WTC11 (cell line): ENCODE measurements at regions not wholly inside any gene's neighbourhood (a gene's known extent, or its start where the extent isn't known, plus 50 kb on each side); places are given as distances from the start of the nearest gene placed in this dataset.

ENCODE experiments used
- ATAC-seq: fragments of 200-7000 bp; cut with Tn5 transposase; 2 replicates; pipeline ENCODE4 v1.10.0; 2021; ENCODE audit warnings: mild to moderate bottlenecking, moderate library complexity
- CTCF ChIA-PET: fragments of 300-600 bp; sonication (Branson Sonifier 250); formaldehyde crosslinking; loops from one replicate; lab custom pipeline; 2021; ENCODE audit warnings: antibody characterized with exemption; lab: Charles Lee
- POLR2A ChIA-PET: fragments of 350-600 bp; sonication (Branson Sonifier 250); formaldehyde crosslinking; loops from one replicate; lab custom pipeline; 2021; ENCODE audit warnings: antibody characterized with exemption; lab: Charles Lee
- DNase-seq: peaks from one replicate; pipeline ENCODE4 v3.0.0; 2021; ENCODE audit warnings: low spot score
- H3K27ac Mint-ChIP-seq: 2 replicates; pipeline ENCODE4 v1.8.0; 2021; ENCODE audit warnings: mixed read lengths
- H3K27me3 Mint-ChIP-seq: 2 replicates; pipeline ENCODE4 v1.8.0; 2021; ENCODE audit warnings: low read depth, mild to moderate bottlenecking, moderate library complexity, mixed read lengths
- H3K36me3 Mint-ChIP-seq: 2 replicates; pipeline ENCODE4 v1.8.0; 2021; ENCODE audit warnings: mixed read lengths
- H3K4me1 Mint-ChIP-seq: 2 replicates; pipeline ENCODE4 v1.8.0; 2022; ENCODE audit warnings: mixed read lengths
- H3K4me3 Mint-ChIP-seq: 2 replicates; pipeline ENCODE4 v1.8.0; 2021; ENCODE audit warnings: mild to moderate bottlenecking, moderate library complexity, mixed read lengths
- H3K9me3 Mint-ChIP-seq: 2 replicates; pipeline ENCODE4 v1.8.0; 2021; ENCODE audit warnings: mixed read lengths
- ATF1 ChIP-seq: sonication (generic); formaldehyde crosslinking; IDR thresholded peaks from 2 replicates; pipeline ENCODE4 v1.8.1; 2023; ENCODE audit warnings: mild to moderate bottlenecking, moderate library complexity, missing genetic modification reagents
- CREM ChIP-seq: sonication (generic); formaldehyde crosslinking; IDR thresholded peaks from 2 replicates; pipeline ENCODE4 v1.8.1; 2022; ENCODE audit warnings: mild to moderate bottlenecking, missing genetic modification reagents, moderate library complexity
- ELF4 ChIP-seq: sonication (generic); formaldehyde crosslinking; IDR thresholded peaks from 2 replicates; pipeline ENCODE4 v1.8.1; 2022; ENCODE audit warnings: low read depth, mild to moderate bottlenecking, moderate library complexity, missing genetic modification reagents
- ETV6 ChIP-seq: sonication (generic); formaldehyde crosslinking; IDR thresholded peaks from 2 replicates; pipeline ENCODE4 v1.8.1; 2022; ENCODE audit warnings: mild to moderate bottlenecking, missing genetic modification reagents
- FOXP1 ChIP-seq: sonication (generic); formaldehyde crosslinking; IDR thresholded peaks from 2 replicates; pipeline ENCODE4 v1.8.0; 2022; ENCODE audit warnings: missing genetic modification reagents, mild to moderate bottlenecking, moderate library complexity, borderline replicate concordance
- STAT6 ChIP-seq: sonication (generic); formaldehyde crosslinking; conservative IDR thresholded peaks from 2 replicates; pipeline ENCODE4 v1.8.1; 2023; ENCODE audit warnings: mild to moderate bottlenecking, low read depth, missing genetic modification reagents, moderate library complexity
- TEAD4 ChIP-seq: sonication (generic); formaldehyde crosslinking; IDR thresholded peaks from 2 replicates; pipeline ENCODE4 v1.8.0; 2022; ENCODE audit warnings: mild to moderate bottlenecking, missing genetic modification reagents
- TP53 ChIP-seq: sonication (generic); formaldehyde crosslinking; IDR thresholded peaks from 2 replicates; pipeline ENCODE4 v1.8.1; 2023; ENCODE audit warnings: mild to moderate bottlenecking, missing genetic modification reagents
- ZBTB21 ChIP-seq: sonication (generic); formaldehyde crosslinking; IDR thresholded peaks from 2 replicates; pipeline ENCODE4 v1.8.1; 2023; ENCODE audit warnings: mild to moderate bottlenecking, missing genetic modification reagents, borderline replicate concordance
- ZMAT4 ChIP-seq: fragments of 250-450 bp; sonication (Bioruptor Pico); IDR thresholded peaks from 2 replicates; pipeline ENCODE4 v1.9.0; 2021; ENCODE audit warnings: mild to moderate bottlenecking
- ZNF138 ChIP-seq: sonication (generic); formaldehyde crosslinking; conservative IDR thresholded peaks from 2 replicates; pipeline ENCODE4 v1.8.1; 2022; ENCODE audit warnings: mild to moderate bottlenecking, moderate library complexity, missing genetic modification reagents
- ZNF232 ChIP-seq: sonication (generic); formaldehyde crosslinking; IDR thresholded peaks from 2 replicates; pipeline ENCODE4 v1.8.0; 2022; ENCODE audit warnings: mild to moderate bottlenecking, missing genetic modification reagents
- ZNF396 ChIP-seq: fragments of 250-450 bp; sonication (Bioruptor Pico); IDR thresholded peaks from 2 replicates; pipeline ENCODE4 v1.8.0; 2021; ENCODE audit warnings: mild to moderate bottlenecking, moderate library complexity, borderline replicate concordance
- ZNF423 ChIP-seq: fragments of 250-450 bp; sonication (Bioruptor Pico); IDR thresholded peaks from 2 replicates; pipeline ENCODE4 v2.1.2; 2022; ENCODE audit warnings: mild to moderate bottlenecking, moderate library complexity
- TF ChIP-seq, protein P1 (sequence below): sonication (generic); formaldehyde crosslinking; IDR thresholded peaks from 2 replicates; pipeline ENCODE4 v1.8.1; 2023; ENCODE audit warnings: mild to moderate bottlenecking, missing genetic modification reagents, moderate library complexity
- TF ChIP-seq, protein P2 (sequence below): sonication (generic); formaldehyde crosslinking; IDR thresholded peaks from 2 replicates; pipeline ENCODE4 v1.8.0; 2022; ENCODE audit warnings: mild to moderate bottlenecking, missing genetic modification reagents
- TF ChIP-seq, protein P3 (sequence below): sonication (generic); formaldehyde crosslinking; IDR thresholded peaks from 2 replicates; pipeline ENCODE4 v1.8.1; 2022; ENCODE audit warnings: mild to moderate bottlenecking, moderate library complexity, missing genetic modification reagents
- TF ChIP-seq, protein P4 (sequence below): sonication (generic); formaldehyde crosslinking; IDR thresholded peaks from 2 replicates; pipeline ENCODE4 v1.8.0; 2023; ENCODE audit warnings: missing genetic modification reagents, mild to moderate bottlenecking, borderline replicate concordance
- TF ChIP-seq, protein P5 (sequence below): sonication (generic); formaldehyde crosslinking; IDR thresholded peaks from 2 replicates; pipeline ENCODE4 v1.8.1; 2022; ENCODE audit warnings: missing genetic modification reagents, borderline replicate concordance
- TF ChIP-seq, protein P6 (sequence below): fragments of 250-450 bp; sonication (Bioruptor Pico); conservative IDR thresholded peaks from 2 replicates; pipeline ENCODE4 v1.9.0; 2021; ENCODE audit warnings: mild to moderate bottlenecking

- peaks cover 12% of the 10 kb centered on the region for H3K27me3 Mint-ChIP-seq
Measured at GRCh38 chr11:97847730-97848129, 1173.0 kb upstream of the CNTN5 start.

More at GRCh38 chr11:97847730-97848129, 1173.0 kb upstream of the CNTN5 start:
- ChIA-PET POLR2A (no interaction called here), CTCF (no interaction called here)
- no peak for ATAC-seq
- TF ChIP-seq ZNF138 (CRISPR knock-in tag) (no peak), CREM (CRISPR knock-in tag) (no peak), ZNF396 (CRISPR knock-in tag) (no peak), ZNF423 (CRISPR knock-in tag) (no peak), ZMAT4 (no peak), ATF1 (CRISPR knock-in tag) (no peak), ZNF232 (CRISPR knock-in tag) (no peak), ZBTB21 (CRISPR knock-in tag) (no peak), TEAD4 (CRISPR knock-in tag) (no peak), TP53 (CRISPR knock-in tag) (no peak), FOXP1 (CRISPR knock-in tag) (no peak), ETV6 (no peak), ELF4 (CRISPR knock-in tag) (no peak), STAT6 (CRISPR knock-in tag) (no peak)
- TF ChIP-seq, protein P1, sequence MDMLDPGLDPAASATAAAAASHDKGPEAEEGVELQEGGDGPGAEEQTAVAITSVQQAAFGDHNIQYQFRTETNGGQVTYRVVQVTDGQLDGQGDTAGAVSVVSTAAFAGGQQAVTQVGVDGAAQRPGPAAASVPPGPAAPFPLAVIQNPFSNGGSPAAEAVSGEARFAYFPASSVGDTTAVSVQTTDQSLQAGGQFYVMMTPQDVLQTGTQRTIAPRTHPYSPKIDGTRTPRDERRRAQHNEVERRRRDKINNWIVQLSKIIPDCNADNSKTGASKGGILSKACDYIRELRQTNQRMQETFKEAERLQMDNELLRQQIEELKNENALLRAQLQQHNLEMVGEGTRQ (CRISPR knock-in tag), result no peak
- TF ChIP-seq, protein P2, sequence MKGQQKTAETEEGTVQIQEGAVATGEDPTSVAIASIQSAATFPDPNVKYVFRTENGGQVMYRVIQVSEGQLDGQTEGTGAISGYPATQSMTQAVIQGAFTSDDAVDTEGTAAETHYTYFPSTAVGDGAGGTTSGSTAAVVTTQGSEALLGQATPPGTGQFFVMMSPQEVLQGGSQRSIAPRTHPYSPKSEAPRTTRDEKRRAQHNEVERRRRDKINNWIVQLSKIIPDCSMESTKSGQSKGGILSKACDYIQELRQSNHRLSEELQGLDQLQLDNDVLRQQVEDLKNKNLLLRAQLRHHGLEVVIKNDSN, result no peak
- TF ChIP-seq, protein P3, sequence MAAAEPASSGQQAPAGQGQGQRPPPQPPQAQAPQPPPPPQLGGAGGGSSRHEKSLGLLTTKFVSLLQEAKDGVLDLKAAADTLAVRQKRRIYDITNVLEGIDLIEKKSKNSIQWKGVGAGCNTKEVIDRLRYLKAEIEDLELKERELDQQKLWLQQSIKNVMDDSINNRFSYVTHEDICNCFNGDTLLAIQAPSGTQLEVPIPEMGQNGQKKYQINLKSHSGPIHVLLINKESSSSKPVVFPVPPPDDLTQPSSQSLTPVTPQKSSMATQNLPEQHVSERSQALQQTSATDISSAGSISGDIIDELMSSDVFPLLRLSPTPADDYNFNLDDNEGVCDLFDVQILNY (CRISPR knock-in tag), result no peak
- TF ChIP-seq, protein P4, sequence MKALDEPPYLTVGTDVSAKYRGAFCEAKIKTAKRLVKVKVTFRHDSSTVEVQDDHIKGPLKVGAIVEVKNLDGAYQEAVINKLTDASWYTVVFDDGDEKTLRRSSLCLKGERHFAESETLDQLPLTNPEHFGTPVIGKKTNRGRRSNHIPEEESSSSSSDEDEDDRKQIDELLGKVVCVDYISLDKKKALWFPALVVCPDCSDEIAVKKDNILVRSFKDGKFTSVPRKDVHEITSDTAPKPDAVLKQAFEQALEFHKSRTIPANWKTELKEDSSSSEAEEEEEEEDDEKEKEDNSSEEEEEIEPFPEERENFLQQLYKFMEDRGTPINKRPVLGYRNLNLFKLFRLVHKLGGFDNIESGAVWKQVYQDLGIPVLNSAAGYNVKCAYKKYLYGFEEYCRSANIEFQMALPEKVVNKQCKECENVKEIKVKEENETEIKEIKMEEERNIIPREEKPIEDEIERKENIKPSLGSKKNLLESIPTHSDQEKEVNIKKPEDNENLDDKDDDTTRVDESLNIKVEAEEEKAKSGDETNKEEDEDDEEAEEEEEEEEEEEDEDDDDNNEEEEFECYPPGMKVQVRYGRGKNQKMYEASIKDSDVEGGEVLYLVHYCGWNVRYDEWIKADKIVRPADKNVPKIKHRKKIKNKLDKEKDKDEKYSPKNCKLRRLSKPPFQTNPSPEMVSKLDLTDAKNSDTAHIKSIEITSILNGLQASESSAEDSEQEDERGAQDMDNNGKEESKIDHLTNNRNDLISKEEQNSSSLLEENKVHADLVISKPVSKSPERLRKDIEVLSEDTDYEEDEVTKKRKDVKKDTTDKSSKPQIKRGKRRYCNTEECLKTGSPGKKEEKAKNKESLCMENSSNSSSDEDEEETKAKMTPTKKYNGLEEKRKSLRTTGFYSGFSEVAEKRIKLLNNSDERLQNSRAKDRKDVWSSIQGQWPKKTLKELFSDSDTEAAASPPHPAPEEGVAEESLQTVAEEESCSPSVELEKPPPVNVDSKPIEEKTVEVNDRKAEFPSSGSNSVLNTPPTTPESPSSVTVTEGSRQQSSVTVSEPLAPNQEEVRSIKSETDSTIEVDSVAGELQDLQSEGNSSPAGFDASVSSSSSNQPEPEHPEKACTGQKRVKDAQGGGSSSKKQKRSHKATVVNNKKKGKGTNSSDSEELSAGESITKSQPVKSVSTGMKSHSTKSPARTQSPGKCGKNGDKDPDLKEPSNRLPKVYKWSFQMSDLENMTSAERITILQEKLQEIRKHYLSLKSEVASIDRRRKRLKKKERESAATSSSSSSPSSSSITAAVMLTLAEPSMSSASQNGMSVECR (CRISPR knock-in tag), result no peak
- TF ChIP-seq, protein P5, sequence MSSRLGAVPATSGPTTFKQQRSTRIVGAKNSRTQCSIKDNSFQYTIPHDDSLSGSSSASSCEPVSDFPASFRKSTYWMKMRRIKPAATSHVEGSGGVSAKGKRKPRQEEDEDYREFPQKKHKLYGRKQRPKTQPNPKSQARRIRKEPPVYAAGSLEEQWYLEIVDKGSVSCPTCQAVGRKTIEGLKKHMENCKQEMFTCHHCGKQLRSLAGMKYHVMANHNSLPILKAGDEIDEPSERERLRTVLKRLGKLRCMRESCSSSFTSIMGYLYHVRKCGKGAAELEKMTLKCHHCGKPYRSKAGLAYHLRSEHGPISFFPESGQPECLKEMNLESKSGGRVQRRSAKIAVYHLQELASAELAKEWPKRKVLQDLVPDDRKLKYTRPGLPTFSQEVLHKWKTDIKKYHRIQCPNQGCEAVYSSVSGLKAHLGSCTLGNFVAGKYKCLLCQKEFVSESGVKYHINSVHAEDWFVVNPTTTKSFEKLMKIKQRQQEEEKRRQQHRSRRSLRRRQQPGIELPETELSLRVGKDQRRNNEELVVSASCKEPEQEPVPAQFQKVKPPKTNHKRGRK, result no peak
- TF ChIP-seq, protein P6, sequence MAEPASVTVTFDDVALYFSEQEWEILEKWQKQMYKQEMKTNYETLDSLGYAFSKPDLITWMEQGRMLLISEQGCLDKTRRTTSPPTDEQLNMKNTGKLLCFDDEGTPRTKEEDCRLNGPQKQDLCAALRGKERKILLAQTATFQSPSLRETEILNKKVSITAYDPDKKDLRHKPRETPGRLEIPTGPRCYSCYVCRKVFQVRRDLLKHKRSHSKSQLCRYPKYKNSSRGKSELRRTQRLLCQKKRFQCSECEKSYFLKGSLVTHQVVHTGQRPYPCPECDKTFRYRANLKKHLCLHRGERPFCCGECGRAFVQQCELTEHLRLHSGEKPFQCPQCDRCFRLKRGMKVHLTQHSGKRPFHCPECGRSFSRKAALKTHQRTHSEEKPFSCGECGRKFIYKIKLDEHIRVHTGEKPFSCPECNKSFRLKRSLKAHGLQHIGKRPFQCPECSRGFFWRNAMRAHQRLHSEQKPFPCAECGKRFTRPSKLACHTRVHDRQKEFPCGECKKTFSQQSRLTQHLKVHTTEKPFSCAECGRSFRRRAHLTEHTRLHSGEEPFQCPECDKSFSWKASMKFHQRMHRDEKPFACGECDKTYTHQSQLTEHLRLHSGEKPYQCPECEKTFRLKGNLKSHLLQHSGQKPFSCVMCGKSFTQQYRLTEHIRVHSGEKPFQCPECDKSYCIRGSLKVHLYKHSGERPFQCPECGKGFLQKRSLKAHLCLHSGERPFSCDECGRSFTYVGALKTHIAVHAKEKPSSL (CRISPR knock-in tag), result no peak
- TF ChIP-seq, all 79 proteins: peak for 0
- H3K27ac Mint-ChIP-seq, result no peak overlapping the region
- peaks cover 24% of the 10 kb centered on the region for H3K4me1 Mint-ChIP-seq
- no peak overlapping the region for H3K4me3 Mint-ChIP-seq
- H3K9me3 Mint-ChIP-seq, result no peaks in the 10 kb centered on the region
- H3K36me3 Mint-ChIP-seq, result no peaks in the 10 kb centered on the region
- DNase-seq, result no peak
